ENCODE measurements at regions not wholly inside any gene's neighbourhood (a gene's known extent, or its start where the extent isn't known, plus 50 kb on each side); places are given as distances from the start of the nearest gene placed in this dataset.

DNA sequence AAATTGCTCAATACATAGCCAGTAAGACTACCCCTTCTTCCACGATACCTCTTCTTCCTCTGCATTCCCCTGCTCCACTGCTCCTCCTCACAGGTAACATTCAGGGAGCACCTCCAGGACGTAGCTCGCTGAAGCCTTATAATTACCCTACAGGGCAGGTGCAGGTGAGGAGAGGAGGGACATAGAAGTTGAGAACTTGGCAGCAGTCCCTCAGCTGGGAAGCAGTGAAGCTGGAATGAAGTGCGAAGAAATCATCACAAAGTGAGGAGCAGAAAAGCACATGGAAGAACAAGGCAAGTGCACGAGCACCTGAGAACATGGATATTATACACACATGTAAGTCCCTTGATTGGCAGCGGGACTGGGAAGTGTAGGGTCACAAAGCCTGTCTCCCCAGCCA is 118.2 kb downstream of the HSD17B3 start:
- no peak for DNase-seq

DNA sequence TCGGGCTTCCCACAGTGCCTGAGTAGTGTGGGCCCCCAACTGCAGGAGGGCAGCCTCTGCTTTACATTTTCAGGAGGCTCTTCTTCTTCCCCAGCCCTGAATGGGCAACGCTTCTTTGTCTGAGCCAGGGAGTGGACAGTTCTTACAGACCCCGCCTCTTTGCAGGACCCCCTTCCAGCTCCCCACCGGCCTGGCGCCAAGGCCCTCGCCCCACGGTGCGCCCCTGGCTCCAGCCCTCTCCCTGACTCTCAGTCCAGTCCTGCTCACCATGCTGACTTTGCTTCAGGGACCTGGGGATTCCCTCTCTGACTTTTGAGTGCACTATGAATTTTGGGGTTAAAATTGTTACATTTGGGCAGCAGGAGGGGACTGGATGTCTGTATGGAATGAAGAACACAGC is 123.8 kb downstream of the HSD17B3 start:
- no peak for DNase-seq

DNA sequence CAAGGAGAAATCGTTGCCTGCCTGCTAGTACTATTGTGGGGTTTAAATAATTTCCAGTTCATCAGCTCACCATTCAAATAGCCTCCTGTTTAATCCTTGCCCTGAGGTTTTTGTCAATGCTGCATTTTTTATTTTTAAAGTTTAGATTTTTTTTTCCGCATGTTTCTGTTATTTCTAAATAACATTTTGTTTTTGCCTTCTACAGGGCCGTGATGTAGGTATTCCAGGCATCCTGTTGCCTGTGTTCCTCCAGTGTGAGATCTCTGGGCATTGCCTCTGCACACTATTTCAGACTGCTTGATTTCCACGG is 124.3 kb downstream of the HSD17B3 start:
- no peak for DNase-seq

DNA sequence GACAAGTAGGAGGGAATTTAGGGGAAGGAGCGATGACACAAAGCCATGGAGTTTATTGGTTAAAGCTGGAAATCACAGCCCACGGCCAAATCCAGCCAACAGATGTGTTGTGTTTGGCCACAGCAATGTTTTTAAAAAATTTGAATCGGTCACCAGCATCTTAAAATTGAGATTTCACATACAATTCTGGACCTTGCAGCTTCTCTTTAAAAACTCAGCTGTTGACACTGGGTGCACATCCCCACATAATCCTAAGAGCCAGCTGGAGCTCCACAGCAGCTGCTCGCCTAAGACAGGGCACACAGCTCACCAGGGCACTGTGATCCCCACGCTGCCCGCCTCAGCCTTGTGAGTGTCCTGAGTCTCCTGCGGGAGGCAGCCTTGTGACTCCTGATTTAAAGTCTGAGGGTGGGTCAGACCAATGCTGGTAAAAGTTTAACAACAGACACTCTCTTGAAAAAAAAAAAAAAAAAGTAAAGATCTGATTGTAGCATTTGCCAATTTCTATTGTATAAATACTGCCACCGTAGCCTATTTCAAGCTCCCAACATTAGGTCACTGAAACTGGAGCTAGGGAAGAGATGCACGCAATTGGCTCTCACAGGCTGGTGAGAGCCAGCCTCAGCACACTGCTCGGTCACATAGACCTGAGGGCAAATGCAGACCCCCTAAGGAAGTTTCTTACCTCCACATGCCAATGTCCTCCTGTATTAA is 124.8 kb downstream of the HSD17B3 start:
- DNase-seq: no peak

DNA sequence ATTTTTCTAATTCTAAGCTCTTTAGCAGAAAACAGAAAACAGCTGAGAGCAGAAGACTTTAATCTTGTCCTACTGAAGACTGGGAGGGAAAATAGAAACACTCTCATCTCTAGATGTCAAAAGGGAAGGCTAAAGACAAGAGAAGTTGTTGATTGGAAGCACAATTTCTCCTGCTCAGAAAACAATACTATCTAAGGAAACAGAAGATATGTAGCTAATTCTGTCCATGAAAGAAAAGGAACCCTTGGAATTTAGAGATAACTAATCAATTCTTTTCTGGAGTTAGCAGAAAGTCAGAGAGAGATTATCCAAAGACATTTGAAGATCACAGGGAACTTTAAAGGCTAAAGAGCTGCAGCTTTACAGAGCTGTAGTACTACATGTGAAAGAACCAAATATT is 126.2 kb downstream of the HSD17B3 start:
- DNase-seq: no peak

DNA sequence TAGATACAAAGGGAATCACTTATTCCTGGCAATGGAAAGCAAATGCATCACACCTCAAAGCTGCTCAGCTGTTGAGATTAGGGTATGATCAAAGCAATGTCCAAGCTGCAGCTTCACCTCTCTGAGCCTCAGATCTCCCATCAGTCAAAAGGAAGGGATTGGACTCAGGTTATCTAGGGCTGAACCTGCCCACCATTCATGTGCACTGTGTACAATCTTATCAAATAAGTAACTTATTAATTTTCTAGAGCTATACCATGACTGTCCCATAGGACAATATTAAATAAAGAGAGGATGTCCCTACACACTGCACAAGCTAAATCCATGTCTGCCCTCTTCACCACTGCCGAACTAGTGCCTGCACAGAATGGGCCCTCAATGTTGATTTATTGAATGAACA is 127.0 kb downstream of the HSD17B3 start:
- no peak for DNase-seq

DNA sequence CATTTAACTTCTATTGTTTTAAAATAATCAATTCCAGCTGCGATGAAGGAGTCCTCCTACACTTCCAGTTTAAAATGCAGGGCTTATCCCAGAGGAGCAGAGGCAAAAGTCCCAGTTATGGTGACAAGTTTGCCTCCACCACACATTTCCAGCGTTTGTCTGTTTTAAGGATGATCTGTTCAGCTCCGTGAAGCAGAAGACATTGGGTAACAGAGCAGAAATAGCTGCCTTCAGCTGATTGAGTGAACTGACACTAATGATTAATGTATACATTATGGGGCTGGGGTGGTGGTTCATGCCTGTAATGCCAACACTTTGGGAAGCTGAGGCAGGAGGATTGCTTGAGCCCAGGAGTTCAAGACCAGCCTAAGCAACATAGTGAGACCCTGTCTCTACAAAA is 127.6 kb downstream of the HSD17B3 start:
- DNase-seq: no peak

DNA sequence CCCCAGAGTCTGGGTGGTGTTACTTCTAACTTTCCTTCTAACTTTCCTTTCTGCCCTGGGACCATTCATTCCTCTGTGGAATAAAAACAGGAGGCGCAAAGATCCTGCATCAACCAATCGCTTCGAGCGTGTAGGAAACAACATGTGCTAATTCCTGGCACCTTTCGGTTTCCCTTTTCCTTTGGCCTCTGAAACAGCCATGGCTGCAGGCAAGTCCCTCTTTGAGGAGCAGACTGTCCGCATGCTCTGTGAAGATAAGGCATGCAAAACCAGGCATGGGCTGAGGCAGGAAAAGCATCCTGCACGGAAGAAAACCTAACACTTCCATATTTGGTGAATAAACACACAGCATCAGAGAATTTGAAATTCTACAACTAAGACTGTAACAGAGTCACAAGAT is 128.3 kb downstream of the HSD17B3 start:
- DNase-seq: no peak

DNA sequence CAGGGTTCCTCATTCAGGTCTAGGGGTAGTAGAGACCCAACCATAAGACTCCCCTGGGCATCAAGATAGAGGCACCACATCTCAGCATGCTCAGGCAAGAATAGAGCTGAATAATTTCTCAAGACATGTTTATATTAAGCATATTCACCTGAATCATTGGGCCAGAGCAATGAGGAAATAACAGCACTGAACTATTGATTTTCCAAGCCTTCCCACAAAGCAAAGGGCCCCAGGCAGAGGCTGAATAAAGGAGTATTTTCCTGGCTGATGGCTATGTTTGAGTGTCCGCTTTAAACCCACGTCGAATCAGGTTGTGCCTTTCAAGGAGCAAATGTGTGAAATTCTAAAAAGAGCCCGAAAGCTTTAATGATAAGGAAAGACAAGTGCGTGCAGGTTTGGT is 129.2 kb downstream of the HSD17B3 start:
- no peak for DNase-seq

DNA sequence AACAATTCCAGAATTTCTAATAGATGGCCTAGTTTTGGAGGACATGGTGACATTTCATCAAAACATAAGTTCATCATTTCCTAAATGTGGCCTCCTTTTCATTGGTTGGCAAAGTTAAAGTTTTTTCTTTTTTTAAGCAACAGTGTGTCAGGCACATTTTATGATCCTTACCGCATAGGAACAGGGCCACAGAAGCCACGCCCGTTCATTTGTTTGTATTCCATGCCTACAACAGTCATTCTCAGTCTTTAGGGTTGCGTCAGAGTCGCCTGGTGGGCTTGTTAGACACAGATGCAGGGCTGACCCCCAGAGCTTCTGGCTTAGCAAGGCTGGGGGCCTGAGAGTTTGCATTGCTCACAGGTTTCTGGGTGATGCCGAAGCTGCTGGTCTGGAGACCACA is 130.2 kb downstream of the HSD17B3 start:
- DNase-seq: no peak

DNA sequence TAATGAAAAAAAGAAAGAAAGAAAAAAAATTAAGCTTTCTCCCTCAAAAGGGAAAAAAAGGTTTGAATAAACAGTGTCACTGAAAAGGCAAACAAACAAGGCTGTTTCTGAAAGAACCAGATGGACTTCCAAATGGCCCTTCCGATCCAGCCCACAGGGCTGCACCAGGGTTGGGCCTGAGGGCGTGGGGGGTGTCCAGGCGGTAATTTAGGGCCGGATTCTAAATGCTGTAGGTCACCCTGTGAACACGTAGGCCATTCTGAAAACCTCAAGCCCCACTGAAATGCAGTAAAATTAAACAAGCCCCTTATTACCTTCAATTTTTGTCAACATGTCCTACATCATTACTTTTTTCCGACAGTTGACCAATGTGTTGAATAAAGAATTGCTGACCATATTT is 132.1 kb downstream of the HSD17B3 start:
- no peak for DNase-seq

DNA sequence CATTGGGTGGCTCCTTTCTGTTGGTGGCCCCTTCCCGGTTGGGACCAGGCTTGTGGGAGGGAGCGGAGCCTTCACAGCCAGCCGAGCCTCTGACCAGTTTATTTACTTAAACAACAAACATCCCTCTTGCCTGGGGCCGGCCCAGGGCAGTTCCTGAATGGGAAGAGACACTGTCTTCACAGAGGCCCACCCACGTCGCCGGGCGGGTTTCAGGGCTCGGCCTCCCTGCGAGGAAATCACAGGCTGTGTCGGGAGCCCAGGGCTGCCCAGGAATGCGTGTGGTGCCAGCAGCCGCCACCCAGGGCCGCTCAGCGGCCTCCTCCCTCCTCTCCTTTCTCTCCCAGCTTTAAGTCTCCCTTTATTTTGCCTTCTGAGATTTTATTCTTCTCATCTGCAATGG is 132.5 kb downstream of the HSD17B3 start:
- no peak for DNase-seq

DNA sequence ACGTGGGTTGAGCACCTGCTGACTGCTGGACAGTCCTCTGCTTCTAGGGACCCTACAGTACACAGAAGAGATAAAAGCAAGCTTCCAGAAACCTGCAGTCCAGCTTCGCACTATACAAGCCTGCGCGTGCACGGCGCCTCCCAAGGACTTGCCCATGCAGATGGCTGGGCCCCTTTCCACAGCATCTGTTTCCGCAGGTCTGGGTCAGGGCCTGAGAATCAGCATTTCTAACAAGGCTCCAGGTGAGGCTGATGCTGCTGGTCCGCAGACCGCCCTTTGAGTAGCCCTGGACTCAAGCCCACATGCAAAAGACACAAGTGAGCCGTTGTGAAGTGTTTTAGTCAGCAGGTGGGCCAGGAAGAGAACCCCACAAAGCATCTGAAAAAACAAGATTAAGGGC is 133.1 kb downstream of the HSD17B3 start:
- no peak for DNase-seq

DNA sequence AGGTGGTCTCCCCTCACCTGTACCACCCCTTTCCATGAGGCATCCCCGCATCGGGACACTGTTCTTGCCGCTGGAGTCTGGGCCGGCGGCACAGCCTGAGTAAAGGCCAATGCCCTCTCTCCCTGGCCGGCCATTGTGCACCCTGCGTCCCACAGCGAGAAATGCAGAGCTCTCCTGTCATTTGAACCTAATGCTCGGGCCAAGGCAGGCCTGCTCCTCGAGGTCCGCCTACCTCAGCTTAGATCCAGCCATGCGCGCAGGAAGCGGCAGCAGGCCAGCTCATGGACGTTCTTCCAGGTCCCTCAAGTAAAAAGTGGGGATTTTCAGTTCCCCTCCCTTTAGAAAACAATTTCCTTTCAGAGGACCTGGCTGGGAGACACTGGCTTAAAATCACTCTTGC is 135.0 kb downstream of the HSD17B3 start:
- DNase-seq: no peak

DNA sequence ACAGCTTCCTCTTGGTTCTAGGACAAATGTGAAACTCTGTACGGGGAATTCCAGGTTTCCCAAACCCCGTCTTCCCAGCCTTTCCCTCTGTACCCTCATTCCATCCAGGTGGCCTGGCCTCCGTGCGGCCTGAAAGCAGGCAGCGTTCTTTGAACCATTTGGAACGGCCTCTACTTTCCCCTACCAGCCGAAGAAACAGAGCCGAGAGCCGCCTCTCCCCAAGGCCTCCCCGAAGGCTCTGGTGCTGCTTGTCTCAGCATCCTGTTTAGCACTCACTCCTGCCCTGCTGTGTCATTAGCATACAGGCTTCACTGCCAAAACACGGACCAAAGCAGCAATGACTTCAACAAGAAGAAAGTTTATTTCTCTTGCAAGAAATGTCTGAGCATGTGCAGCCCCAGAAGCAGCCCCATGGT is 137.7 kb downstream of the HSD17B3 start:
- DNase-seq: no peak

DNA sequence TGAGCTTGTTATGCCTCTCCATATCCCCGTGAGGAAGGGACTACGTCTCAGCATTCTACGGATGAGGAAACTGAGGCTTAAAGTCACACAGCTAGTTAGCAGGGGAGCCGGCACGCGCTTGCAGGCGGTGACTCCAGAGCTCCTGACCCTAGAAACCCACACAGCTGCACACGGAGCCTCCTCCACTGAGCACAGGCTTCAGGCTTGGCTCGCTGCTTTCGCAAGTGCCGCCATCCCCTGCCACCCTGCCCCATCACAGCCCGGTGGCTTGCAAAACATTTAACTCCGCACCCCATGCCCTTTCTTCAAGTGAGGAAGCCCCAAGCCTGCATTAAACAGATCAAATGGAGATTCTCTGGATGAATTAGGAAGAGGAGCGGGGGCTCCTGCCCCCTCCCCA is 138.3 kb downstream of the HSD17B3 start:
- DNase-seq: no peak

DNA sequence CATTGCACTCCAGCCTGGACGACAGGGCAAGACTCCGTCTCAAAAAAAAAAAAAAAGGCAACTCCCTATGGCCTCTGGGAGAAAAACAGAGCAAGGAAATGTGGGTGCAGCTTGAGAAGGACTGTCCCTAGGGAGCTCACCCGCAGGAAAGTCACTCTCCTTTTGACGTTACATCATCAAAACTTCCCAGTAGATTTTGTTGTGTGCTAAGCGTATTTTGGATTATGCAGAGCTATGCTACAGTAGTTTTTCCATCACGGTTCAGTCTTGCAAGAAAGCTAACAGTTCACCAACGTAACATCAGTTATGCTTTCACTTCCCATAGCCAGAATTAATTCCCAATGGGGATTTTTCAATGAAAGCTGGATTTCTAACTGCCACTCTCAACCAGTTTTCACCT is 138.8 kb downstream of the HSD17B3 start:
- no peak for DNase-seq

DNA sequence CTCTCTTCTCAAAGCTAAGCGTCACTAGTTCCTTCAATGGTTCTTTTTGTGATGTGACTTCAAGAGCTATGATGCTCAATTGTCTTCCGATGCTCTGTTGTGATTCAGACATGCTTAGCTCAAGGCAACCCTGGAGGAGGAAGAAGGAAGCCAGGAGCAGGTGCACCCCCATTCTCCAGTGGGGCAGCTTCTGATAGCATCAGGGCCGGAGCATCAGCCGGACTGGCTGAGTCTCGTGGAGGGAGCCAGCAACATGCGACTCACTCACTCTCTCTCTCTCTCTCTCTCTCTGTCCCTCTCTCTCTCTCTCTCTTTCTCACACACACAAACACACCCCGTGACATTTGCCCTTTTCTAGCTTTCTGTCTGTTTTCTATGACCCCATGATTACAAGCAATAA is 140.2 kb downstream of the HSD17B3 start:
- DNase-seq: no peak

DNA sequence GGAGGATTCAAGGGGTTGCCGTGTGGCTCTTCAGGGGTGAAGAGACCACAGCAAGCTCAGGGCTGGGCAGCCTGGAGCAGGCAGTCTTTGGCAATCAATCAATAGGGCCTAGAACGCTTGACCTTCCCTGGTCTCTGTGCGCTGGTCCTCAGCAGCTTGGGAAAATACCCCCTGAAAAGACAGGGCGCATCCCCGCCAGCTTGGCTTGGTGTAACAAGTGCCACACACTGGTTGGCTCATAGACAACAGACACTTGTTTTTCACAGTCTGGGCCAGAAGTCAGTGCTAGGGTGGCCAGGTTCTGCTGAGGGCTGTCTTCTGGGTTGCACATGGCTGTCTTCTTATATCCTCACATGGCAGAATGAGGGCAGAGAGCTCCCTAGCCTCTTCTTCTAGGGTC is 141.1 kb downstream of the HSD17B3 start:
- no peak for DNase-seq

DNA sequence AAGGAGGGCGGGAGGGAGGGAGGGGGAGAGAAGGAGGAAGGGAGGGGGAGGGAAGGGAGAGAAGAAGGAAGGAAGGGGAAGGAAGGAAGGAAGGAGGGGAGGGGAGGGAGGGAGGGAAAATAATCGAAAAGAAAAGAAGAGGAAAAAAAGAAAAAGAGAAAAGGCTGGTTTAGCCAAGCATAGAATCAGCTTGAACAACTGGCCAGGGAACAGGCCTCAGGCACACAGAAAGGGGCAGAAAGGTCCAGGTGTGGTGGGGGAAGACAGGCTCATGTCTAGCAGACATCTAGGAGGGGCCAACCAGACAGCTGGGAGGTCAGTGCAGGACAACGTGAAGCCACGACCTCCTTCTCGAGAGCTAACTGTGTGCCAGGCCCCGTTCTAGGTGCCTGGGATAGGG is 141.8 kb downstream of the HSD17B3 start:
- DNase-seq: no peak

DNA sequence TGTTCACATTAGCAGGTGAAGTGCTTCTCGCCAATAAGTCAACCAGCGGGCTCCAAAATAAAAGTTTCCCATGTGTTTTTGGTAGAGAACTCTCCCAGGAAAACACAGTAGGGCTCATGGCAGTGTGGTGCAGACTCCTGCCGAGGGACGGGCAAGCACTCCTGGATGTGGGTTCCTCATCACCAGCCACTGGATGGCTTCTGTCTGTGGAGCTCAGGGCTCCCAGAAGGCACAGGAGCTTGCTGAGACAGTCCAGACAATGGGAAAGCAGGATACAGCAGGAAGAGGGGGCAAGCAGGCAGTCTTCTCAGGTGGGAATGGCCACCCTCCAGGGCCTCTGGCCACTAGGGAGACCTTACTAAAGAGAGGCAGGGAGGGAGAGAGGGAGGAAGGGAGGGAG is 142.4 kb downstream of the HSD17B3 start:
- no peak for DNase-seq

DNA sequence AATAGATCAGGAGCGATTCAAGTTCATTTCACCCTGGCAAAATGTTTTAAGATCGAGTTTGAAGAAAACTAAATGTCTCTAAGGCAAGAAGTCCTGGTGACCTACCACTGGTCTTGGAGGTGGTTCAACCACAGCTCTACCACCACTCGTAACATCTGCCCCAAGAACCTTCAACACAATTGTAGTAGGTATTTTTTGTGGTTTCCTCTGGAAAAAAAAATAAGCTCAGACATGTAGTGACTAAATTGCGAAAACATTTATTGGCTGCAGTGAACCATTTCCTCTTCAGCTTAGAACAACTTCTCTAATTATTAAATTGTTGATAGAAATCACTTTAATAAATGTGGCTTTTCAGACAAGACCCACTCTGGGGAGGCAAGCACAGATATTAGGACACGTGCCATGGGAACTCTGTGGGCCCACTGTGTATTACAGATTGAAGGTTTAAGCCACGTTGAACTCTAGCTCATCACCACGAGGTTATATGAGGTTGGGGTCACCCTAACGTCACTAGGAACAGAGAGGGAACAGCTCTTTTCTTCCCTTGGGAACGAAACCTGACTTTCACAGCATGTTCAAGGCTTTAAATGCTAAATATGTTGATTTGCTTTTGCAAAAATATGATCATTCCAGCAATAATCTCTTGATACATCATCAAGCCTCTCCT is 142.9 kb downstream of the HSD17B3 start:
- no peak for DNase-seq

DNA sequence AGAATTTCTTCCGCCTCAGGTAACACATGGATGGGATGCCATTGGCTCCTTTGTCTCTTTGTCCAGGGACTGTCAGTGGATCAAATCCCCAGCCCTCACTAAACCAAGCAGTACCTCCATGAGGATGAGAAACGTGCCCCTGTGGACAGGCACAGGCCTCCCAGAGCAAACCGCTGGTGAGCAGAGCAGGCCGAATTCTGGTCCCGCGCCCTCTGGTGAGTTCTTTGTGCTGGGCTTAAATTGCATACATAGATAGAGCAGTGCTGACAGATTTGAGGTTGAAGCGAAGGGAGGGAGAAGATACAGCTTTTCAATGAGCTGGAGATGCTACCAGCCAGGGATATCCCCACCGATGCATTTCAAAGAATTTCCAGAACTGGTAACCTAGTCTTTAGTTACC is 143.8 kb downstream of the HSD17B3 start:
- DNase-seq: no peak

DNA sequence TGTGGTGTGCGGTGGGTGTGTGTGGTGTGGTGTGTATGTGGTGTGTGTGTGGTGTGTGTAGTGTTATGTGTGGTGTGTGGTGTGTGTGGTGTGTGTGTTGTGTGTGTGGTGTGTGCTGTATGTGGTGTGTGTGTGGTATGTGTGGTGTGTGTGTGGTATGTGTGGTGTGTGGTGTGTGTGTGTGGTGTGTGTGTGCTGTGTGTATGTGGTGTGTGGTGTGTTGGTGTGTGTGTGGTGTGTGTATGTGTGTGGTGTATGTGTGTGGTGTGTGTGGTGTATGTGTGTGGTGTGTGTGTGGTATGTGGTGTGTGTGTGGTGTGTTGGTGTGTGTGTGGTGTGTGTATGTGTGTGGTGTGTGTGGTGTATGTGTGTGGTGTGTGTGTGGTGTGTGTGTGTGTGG is 144.3 kb downstream of the HSD17B3 start:
- DNase-seq: no peak

All from T-helper 1 cell (primary cell).